Lung (tissue), 11 donors: ENCODE measurements at regions not wholly inside any gene's neighbourhood (a gene's known extent, or its start where the extent isn't known, plus 50 kb on each side); places are given as distances from the start of the nearest gene placed in this dataset.
A peak's percentile ranks its signal among the peaks of the same experiment; 100 is the strongest.

ENCODE experiments used
- ATAC-seq: fragments of 200-7000 bp; cut with Tn5 transposase; one replicate; pipeline ENCODE4 v1.9.1; 2020; ENCODE audit warnings: moderate number of reproducible peaks; ENCODE audit not compliant: insufficient read depth, low FRiP score
- DNase-seq, 3 donors: peaks; one replicate each; pipeline ENCODE4 v3.0.0-alpha.2; 2013 to 2017
- H3K27ac ChIP-seq, 2 donors: one replicate each; pipeline ENCODE4 v1.5.1; 2013; ENCODE audit warnings: mild to moderate bottlenecking in 2 of 2, moderate library complexity in 2 of 2, control low read depth in 1 of 2, inconsistent platforms in 1 of 2, low read depth in 1 of 2, low read length in 1 of 2
- H3K27me3 ChIP-seq, 3 donors: one replicate each; pipeline ENCODE4 v1.5.1; 2013; ENCODE audit warnings: low read length in 2 of 3; ENCODE audit not compliant: control insufficient read depth in 3 of 3, insufficient read depth in 3 of 3
- H3K36me3 ChIP-seq, 4 donors: one replicate each; pipeline ENCODE4 v1.5.1; 2013; ENCODE audit warnings: low read length in 4 of 4, mild to moderate bottlenecking in 1 of 4, moderate library complexity in 1 of 4; ENCODE audit not compliant: control insufficient read depth in 4 of 4, insufficient read depth in 4 of 4
- H3K4me1 ChIP-seq, 5 donors: one replicate each; pipeline ENCODE4 v1.5.1; 2013; ENCODE audit warnings: low read length in 5 of 5, mild to moderate bottlenecking in 2 of 5, moderate library complexity in 1 of 5; ENCODE audit not compliant: control insufficient read depth in 5 of 5, insufficient read depth in 5 of 5
- H3K4me3 ChIP-seq: one replicate; pipeline ENCODE4 v1.5.1; 2013; ENCODE audit warnings: mild to moderate bottlenecking, control low read depth, moderate library complexity
- H3K9ac ChIP-seq, 2 donors: one replicate each; pipeline ENCODE4 v1.5.1; 2013; ENCODE audit warnings: low read length in 2 of 2, control low read depth in 1 of 2; ENCODE audit not compliant: insufficient read depth in 1 of 2
- H3K9me3 ChIP-seq, 4 donors: one replicate each; pipeline ENCODE4 v1.5.1; 2013; ENCODE audit warnings: low read length in 3 of 4, mild to moderate bottlenecking in 1 of 4, moderate library complexity in 1 of 4; ENCODE audit not compliant: control insufficient read depth in 4 of 4, insufficient read depth in 3 of 4
- WGBS, 2 donors: extraction: QIAGEN DNeasy Blood & Tissue Kit; methylation state at CpG; one replicate each; pipeline ENCODE4 v1.1.7; 2013; 5-methylcytosine and 5-hydroxymethylcytosine counted together
- TF ChIP-seq, protein P1 (sequence below): IDR thresholded peaks from 2 replicates; pipeline ENCODE4 v1.5.1; 2012; ENCODE audit warnings: mild to moderate bottlenecking; ENCODE audit errors: control extremely low read depth, extremely low read depth
- donor health status: control.
- donor health status: control.
- donor health status: Bipolar disorder and iron deficiency.
- donor health status: healthy.
- donor health status: DM: yes; HTN: yes; CAD: no.

DNA sequence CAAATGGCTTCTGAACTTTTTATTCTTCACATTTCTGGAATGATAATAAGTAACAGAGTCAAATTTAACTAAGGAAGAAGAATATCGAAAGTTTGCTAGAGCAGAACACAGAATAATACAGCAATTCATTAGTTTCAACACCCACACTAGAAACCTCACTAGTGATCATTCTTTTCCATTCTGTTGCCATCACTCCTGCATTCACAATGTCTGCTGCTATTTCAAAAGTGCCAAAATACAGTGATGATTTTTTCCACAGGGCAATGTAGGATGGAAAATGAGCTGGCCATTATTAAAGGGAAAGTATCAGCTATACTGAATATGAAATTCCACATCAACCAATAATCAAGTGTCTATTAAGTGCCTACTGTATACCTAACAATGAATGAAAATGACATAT lies 186.7 kb downstream of the USP46 start:
- H3K36me3 ChIP-seq, result no peaks in the 10 kb centered on the region
- ATAC-seq (no peak), DNase-seq (no peak)
- H3K27ac ChIP-seq, result no peak overlapping the region
- WGBS, 2 donors, result 87 to 88% methylated on average over 1 of the region's 1 CpG
- H3K27me3 ChIP-seq, result no peaks in the 10 kb centered on the region
- TF ChIP-seq, protein P1, sequence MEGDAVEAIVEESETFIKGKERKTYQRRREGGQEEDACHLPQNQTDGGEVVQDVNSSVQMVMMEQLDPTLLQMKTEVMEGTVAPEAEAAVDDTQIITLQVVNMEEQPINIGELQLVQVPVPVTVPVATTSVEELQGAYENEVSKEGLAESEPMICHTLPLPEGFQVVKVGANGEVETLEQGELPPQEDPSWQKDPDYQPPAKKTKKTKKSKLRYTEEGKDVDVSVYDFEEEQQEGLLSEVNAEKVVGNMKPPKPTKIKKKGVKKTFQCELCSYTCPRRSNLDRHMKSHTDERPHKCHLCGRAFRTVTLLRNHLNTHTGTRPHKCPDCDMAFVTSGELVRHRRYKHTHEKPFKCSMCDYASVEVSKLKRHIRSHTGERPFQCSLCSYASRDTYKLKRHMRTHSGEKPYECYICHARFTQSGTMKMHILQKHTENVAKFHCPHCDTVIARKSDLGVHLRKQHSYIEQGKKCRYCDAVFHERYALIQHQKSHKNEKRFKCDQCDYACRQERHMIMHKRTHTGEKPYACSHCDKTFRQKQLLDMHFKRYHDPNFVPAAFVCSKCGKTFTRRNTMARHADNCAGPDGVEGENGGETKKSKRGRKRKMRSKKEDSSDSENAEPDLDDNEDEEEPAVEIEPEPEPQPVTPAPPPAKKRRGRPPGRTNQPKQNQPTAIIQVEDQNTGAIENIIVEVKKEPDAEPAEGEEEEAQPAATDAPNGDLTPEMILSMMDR, result no peak
- no peak overlapping the region for H3K9ac ChIP-seq
- H3K9me3 ChIP-seq, result peaks cover 0 to 2% (median 0%) of the 10 kb centered on the region in 4 donors
- no peaks in the 10 kb centered on the region for H3K4me1 ChIP-seq
- no peak overlapping the region for H3K4me3 ChIP-seq

- 81 to 94% methylated on average over 3 of the region's 3 CpGs for WGBS, 2 donors
- Histone ChIP-seq H3K9ac (no peak overlapping the region), H3K27ac (no peak overlapping the region), H3K27me3 (no peaks in the 10 kb centered on the region), H3K4me1 (no peaks in the 10 kb centered on the region), H3K4me3 (no peak overlapping the region), H3K36me3 (no peaks in the 10 kb centered on the region), H3K9me3 (peaks cover 0 to 2% (median 0%) of the 10 kb centered on the region in 4 donors)
- no peak for ATAC-seq
- no peak for DNase-seq
- TF ChIP-seq, protein P1, result no peak
These were observed 181.8 kb downstream of the USP46 start for GRCh38 chr4:52477191-52477780.

DNA sequence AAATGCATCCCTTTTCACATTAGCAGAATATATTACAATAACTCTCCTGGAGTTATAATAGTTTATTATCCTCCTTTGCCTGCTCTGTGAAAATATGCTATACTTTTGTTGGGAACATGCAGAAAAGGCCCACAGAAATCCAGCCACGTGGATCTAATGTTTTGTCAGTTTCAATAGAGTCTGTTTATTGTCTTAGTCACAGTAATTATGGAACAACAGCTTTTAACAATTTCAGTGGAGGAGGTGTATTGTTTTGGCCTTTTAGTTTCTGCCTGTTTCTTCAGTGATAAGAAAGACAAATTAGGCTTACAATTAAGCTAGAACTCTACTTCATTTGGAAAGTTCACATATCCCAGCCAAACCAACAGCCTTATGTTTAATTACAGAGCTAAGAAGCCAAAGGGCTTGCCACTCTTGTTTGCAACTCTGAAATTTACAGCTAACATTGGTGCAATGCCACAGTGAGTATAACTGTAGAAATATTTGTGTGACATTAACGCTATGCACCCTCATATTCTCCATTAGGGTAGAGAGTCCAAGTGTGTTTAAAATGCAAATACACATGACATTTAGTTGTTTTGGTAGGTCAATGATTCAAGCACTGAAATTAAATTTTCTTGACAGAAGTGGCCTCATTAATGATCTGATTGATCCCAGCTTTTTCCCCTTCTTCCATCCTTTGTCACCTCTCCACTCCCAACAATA lies 175.8 kb downstream of the USP46 start:
- Histone ChIP-seq H3K36me3 (no peaks in the 10 kb centered on the region), H3K27me3 (no peaks in the 10 kb centered on the region), H3K4me1 (peaks cover 0 to 4% (median 0%) of the 10 kb centered on the region in 5 donors), H3K4me3 (no peak overlapping the region), H3K27ac (no peak overlapping the region), H3K9ac (no peak overlapping the region), H3K9me3 (no peaks in the 10 kb centered on the region)
- ATAC-seq, result no peak
- TF ChIP-seq, protein P1, result no peak
- WGBS, 2 donors, result 47 to 52% methylated on average over 2 of the region's 2 CpGs
- DNase-seq, result no peak

DNA sequence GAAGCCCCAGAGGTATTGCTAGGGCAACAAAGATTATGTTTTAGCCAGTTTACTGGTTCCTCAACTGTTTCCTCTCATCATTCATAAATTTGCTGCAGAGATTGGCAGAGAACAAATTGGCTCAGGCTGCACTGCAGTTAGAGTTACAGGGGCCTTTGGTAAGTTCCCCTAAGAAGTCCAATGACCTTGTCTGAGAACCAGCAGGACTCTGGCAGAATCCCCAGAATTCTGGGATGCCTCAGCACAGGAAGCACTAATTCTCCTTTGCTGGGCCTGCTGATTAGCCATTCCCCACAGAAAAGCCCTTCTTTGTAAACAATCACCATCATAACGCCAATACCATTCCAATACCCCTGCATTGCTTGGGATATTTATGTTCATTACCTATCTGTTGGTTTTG lies 151.3 kb downstream of the USP46 start:
- Histone ChIP-seq H3K27me3 (no peaks in the 10 kb centered on the region), H3K36me3 (no peaks in the 10 kb centered on the region), H3K4me1 (peaks cover 0 to 13% (median 0%) of the 10 kb centered on the region in 5 donors), H3K9me3 (no peaks in the 10 kb centered on the region), H3K9ac (no peak overlapping the region), H3K27ac (no peak overlapping the region), H3K4me3 (no peak overlapping the region)
- peak; percentile 17 to 49 (median 17) for DNase-seq
- TF ChIP-seq, protein P1, result no peak
- no peak for ATAC-seq
- 65 to 69% methylated on average over 1 of the region's 1 CpG for WGBS, 2 donors
